HG03159 (cell line): ENCODE measurements at regions not wholly inside any gene's neighbourhood (a gene's known extent, or its start where the extent isn't known, plus 50 kb on each side); places are given as distances from the start of the nearest gene placed in this dataset.
"Not testable (repeated sequence)": the region's sequence is repeated elsewhere in the genome, so short reads cannot be mapped to it uniquely, and the experiment has no call there.

ENCODE experiments used
- ATAC-seq: cut with Tn5 transposase; IDR thresholded peaks from one replicate; pipeline ENCODE4 v1.9.1; 2021; ENCODE audit warnings: mild to moderate bottlenecking, moderate library complexity; ENCODE audit not compliant: unreplicated experiment

- no peak for ATAC-seq
Observed at GRCh38 chr13:44756276-44756810, 180.2 kb upstream of the TSC22D1 start.

- ATAC-seq, result no peak
Observed at GRCh38 chr13:44755872-44756271, 179.7 kb upstream of the TSC22D1 start.

- no peak for ATAC-seq
Observed at GRCh38 chr13:44752164-44752563, 176.0 kb upstream of the TSC22D1 start.

- ATAC-seq, result no peak
Observed at GRCh38 chr13:44750630-44751029, 174.5 kb upstream of the TSC22D1 start.

GRCh38 chr13:44749906-44750305 is 173.8 kb upstream of the TSC22D1 start:
- no peak for ATAC-seq

- ATAC-seq, result no peak
Observed at GRCh38 chr13:44748439-44748838, 172.3 kb upstream of the TSC22D1 start.

GRCh38 chr13:44747179-44747578 is 171.0 kb upstream of the TSC22D1 start:
- no peak for ATAC-seq

- ATAC-seq, result no peak
Observed at GRCh38 chr13:44746690-44747089, 170.6 kb upstream of the TSC22D1 start.

- no peak for ATAC-seq
Observed at GRCh38 chr13:44744880-44745633, 168.9 kb upstream of the TSC22D1 start.

GRCh38 chr13:44739539-44739938 is 163.4 kb upstream of the TSC22D1 start:
- ATAC-seq, result no peak

GRCh38 chr13:44739120-44739519 is 163.0 kb upstream of the TSC22D1 start:
- ATAC-seq, result no peak

GRCh38 chr13:44738463-44738862 is 162.3 kb upstream of the TSC22D1 start:
- ATAC-seq, result no peak

GRCh38 chr13:44735806-44736205 is 159.7 kb upstream of the TSC22D1 start:
- no peak for ATAC-seq

GRCh38 chr13:44734201-44734707 is 158.1 kb upstream of the TSC22D1 start:
- ATAC-seq, result no peak

- ATAC-seq, result no peak
Observed at GRCh38 chr13:44732503-44733098, 156.5 kb upstream of the TSC22D1 start.

GRCh38 chr13:44730851-44731250 is 154.7 kb upstream of the TSC22D1 start:
- no peak for ATAC-seq

GRCh38 chr13:44730099-44730498 is 154.0 kb upstream of the TSC22D1 start:
- no peak for ATAC-seq

- ATAC-seq, result not testable (repeated sequence)
Observed at GRCh38 chr13:44727591-44727990, 151.5 kb upstream of the TSC22D1 start.

GRCh38 chr13:44726778-44727177 is 150.6 kb upstream of the TSC22D1 start:
- no peak for ATAC-seq

- ATAC-seq, result no peak
Observed at GRCh38 chr13:44726214-44726613, 150.1 kb upstream of the TSC22D1 start.

- no peak for ATAC-seq
Observed at GRCh38 chr13:44719857-44720671, 143.9 kb upstream of the TSC22D1 start.
